ENCODE measurements at regions not wholly inside any gene's neighbourhood (a gene's known extent, or its start where the extent isn't known, plus 50 kb on each side); places are given as distances from the start of the nearest gene placed in this dataset.

DNA sequence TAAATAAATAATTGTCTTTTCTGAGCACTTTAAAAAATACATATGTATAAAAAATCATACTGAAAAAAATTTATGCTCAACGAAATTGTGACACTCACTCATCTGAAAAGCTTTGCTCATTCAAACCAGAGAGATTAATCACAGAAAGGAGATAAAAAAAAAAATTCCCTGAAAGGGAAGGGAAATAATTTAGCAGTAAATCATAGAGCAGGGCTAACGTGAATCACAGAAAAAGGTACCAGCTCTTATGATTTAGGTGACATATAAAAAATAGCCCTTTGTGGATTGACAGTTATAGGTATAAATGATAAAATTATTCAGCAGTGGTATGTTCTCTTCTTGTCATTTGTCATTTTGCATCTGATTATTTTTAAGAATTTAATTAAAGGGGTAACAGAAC is 552.7 kb upstream of the TENM3 start:
- no peak for DNase-seq

GRCh38 chr4:181692965-181693364 is 550.2 kb upstream of the TENM3 start:
- no peak for DNase-seq

DNA sequence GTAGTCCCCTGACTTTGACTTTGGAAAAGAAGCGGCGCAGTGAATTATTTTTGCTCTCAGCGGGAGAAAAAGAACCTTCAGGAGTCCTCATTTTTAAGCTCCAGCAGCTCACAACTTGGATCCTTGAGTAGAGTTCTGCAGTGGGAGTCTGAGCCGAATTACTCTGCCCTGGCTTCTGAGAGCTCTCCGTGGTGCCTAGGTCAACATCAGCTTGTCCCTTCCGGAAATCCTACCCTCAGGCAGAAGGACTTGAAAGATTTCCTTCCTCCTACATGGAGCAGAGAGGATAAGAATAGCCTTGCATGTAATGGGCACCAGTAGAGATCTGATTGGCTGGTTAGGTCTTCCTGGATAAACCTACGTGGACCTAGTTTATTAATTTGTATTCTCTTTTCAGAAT is 549.7 kb upstream of the TENM3 start:
- no peak for DNase-seq

DNA sequence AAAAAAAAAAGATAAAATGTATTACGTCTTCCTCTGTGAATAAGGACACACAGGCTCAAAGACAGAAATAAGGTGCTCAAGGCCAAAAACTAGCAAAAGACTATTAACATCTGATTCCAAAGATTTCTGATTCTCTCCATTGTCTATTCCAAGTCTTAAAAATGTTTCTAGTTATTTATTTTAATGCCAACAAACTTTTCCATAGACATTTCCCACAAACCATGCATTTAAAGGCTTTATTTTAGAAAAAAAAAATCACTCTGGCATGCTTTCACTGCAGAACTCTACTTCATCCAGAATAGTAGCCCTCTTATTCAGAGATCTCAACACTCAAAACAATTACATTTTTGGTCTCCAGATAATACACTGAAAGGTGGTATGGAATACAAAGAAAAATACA is 545.0 kb upstream of the TENM3 start:
- DNase-seq = no peak

DNA sequence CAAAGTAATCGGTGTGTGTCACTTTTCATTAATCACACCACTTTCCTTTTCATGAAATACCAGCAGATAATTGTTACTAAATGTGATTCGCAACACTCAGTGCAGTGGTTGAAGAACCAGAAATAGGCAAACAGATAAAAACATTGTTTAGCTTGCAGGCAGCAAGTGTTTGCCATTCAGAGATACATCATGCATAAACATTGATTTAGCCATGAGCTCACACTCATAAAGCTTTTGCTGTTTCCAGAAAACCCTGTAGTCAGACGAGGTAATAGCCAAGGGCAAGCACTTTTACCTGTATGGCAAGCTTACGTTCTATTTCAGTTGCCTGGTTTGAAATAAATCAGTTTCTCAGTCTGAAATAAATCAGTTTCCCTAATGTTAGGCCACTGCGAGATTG is 542.0 kb upstream of the TENM3 start:
- DNase-seq = no peak

- DNase-seq = no peak
Observed at GRCh38 chr4:181701894-181702293, 541.3 kb upstream of the TENM3 start.

DNA sequence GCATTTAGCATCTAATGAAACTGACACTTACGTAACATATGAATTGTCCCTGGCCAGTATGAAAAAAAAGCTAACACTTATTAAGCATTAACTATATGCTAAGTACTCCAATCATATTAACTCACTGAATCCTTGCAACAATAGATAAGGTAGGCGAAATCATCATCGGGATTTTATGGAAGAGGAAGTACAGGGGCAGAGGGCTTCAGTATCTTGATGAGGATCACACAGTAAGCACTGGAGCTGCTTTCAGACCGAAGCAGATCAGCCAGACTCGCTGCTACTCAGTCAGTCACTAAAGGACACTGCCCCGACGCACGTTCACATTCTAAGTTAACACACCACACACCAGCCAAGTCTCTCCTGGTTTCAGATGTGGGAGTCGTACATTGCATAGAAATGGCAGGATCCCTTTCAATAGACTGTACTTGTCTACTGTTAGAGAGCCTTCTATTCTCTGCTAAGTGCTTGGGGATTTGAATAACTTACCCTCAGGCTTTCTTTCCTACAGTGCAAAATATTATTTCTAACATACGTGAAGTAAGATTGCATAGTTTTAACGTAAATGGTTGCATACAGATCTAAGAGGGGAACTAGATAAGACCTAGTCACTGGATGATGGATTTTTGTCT is 540.2 kb upstream of the TENM3 start:
- no peak for DNase-seq

- DNase-seq = no peak
Observed at GRCh38 chr4:181710143-181710542, 533.1 kb upstream of the TENM3 start.

- no peak for DNase-seq
Observed at GRCh38 chr4:181711387-181711786, 531.8 kb upstream of the TENM3 start.

DNA sequence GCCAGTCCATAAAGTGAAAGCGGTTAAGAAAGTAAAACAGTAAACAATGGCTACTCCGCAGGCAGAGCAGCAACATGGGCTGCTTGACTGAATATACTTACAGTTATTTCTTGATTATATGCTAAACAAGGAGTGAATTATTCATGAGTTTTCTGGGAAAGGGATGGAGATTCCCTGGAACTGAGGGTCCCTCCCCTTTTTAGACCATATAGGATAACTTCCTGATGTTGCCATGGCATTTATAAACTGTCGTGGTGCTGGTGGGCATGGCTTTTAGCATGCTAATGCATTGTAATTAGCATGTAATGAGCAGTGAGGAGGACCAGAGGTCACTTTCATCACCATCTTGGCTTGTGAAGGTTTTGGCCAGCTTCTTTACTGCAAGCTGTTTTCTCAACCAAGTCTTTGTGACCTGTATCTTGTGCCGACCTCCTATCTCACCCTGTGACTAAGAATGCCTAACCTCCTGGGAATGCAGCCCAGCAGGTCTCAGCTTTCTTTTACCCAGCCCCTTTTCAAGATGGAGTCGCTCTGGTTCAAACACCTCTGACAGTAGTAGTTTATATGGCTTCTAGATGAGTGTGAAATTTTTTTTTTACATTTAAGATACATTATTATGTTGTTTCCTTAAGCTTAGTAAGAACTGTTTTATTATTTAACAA is 514.8 kb upstream of the TENM3 start:
- no peak for DNase-seq

GRCh38 chr4:181731900-181732299 is 511.3 kb upstream of the TENM3 start:
- no peak for DNase-seq

GRCh38 chr4:181737744-181738143 is 505.5 kb upstream of the TENM3 start:
- DNase-seq = no peak

DNA sequence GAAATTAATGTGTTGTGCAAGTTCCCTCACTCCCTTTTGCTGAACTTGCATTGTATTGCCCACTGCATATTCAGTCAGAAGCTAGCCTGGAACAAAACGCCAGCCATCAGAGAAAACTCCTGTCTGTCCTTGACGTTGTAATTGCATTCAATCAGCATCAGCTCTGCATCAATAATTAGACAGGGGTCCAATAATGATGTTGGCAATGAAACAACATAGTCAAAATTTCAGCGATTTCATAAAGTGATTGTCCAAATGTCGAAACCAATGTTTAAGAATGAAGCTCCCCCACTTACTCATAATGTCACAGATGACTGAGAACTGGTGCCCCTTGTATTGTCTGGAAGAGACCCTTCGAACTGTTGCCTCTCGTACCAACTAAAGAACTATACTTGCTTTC is 504.2 kb upstream of the TENM3 start:
- DNase-seq = no peak

GRCh38 chr4:181741513-181741912 is 501.7 kb upstream of the TENM3 start:
- no peak for DNase-seq

- no peak for DNase-seq
Observed at GRCh38 chr4:181745933-181746625, 497.1 kb upstream of the TENM3 start.

- DNase-seq = no peak
Observed at GRCh38 chr4:181748581-181748980, 494.6 kb upstream of the TENM3 start.

GRCh38 chr4:181752516-181752915 is 490.7 kb upstream of the TENM3 start:
- no peak for DNase-seq

- DNase-seq = no peak
Observed at GRCh38 chr4:181753207-181753606, 490.0 kb upstream of the TENM3 start.

DNA sequence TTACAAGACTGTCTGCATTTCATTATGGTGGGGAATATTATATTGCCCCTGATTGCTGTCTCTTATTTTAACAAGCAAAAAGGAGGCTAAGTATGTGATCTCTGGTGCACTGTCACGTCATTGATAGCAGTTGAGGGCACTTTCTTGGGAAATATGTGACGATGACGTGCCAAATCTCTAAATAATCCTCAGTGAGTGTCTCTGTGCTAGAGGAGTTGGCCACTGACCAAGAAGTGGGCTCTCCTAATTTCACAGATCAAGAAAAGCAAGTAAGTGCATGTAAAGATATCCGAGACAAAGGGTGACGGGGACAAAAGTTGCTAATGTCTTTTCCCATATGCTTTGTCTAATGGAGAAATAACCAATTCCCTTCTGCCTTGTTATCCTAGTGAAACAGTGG is 487.4 kb upstream of the TENM3 start:
- DNase-seq = no peak

DNA sequence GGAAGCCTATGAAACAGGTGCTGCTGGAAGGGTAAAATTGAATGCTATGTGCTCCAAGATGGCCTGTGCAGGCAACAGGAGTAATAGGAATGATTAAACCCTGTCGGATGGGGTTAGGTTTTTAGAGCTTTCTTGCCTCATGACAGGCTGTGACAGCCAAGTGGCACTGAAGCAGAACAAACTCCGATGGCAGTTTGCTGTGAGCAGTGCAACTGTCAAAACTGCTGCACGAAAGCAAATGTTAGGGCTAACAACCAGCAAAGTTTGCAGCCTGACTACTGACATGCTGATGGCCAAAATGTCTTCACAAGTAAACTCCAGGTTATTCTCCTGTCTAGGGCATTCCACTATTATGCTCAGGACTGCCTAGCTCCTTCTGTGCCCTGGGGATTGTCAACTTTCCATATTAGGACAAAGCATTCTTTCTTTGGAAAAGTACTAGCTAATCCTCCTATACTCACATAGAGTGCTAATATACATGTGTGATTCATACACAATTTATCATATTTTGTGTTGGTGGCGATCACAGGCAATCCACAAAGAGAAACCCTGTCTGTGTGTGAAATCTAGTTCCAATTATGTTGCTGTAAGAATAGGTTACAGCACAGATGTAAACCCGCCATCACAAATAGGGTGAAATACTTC is 486.6 kb upstream of the TENM3 start:
- DNase-seq = no peak

GRCh38 chr4:181757098-181757497 is 486.1 kb upstream of the TENM3 start:
- DNase-seq = no peak

DNA sequence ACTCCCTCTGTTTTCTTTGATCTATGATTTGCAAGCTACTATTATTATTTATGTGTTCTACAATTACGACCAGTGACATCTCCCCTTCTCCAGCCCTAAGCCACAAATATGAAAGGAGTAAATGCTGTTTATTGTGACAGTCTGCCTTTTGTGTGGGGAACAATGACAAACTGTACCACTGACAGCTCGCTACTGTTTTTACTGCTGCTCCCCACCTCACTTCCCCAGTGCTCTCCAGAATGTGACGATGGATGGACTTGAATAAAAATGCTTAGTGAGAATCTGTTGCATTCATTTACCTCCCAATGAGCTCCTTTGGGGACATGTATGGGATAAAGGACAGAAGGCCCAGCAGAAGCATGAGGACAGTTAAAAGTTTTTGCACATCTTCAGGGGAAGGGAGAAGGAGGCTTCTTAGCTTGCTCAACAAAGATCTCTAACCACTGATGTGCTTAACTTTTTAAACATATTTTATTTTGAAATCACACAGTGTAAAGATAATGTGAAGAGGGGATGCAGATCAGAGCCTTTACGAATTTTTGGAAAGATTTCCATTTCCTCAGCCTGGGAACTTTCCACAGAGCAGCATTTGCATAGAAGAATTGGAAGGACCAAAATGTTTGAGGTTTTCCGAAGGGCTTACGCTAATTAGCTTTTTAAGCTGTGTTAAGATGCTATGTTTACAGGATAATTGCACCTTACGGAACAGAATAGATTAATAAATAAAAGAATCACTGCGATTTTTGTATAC is 485.1 kb upstream of the TENM3 start:
- no peak for DNase-seq

GRCh38 chr4:181760560-181760959 is 482.6 kb upstream of the TENM3 start:
- DNase-seq = no peak
